ENCODE measurements at regions not wholly inside any gene's neighbourhood (a gene's known extent, or its start where the extent isn't known, plus 50 kb on each side); places are given as distances from the start of the nearest gene placed in this dataset.

DNA sequence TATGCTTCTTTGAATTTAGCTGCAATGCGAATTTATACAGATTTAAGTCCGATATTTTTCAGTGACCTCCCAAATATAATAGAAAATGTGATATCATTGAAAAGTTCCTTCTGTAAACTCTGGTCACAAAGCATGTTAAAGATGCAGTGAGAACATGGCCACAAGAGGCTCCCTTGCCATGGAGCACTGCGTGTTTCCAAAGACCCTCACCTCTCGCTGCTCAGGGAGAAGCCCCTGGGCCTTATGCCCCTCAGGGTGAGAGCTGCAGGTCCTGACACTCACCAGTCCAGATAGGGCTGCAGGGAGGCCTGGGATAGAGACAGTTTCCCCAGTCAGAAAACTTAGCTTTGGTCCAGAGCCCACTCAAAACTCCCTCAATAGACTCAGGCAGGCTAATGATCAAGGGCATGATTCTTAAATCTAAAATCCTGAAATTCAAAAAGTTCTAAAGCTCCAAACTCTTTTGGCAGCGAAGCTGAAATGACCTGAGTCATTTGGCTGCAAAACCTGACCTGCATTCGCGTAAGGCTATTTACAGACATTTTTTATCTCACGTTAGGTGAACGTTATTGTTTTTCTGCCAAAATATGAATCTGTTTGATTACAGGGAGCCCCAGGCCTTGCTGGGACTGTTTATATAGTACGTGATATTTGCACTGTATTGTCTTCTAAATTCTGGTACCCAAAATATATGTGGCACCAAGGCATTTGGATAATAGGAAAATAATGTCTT lies 67.8 kb downstream of the CAPZA3 start:
- BruUV-seq (replicated peaks) = no TSS peak
- H3K36me3 ChIP-seq (ENCODE audit: control insufficient read depth in 2 of 2, extremely low read depth in 1 of 2, insufficient read depth in 2 of 2, low read length in 2 of 2) = no peaks in the 10 kb centered on the region
- DNase-seq (ENCODE audit: low read depth, low spot score) = no peak
- no peak overlapping the region for H3K4me2 ChIP-seq (ENCODE audit: insufficient read depth, low read length)
- H2AFZ ChIP-seq (ENCODE audit: low read depth, low read length) = no peak overlapping the region
- no peaks in the 10 kb centered on the region for H3K9me1 ChIP-seq (replicated peaks; ENCODE audit: control insufficient read depth, extremely low read depth, insufficient read depth, low read length)
- H3K9ac ChIP-seq (replicated peaks; ENCODE audit: extremely low read depth, insufficient read depth, low read length) = no peak overlapping the region
- H4K20me1 ChIP-seq (replicated peaks; ENCODE audit: control insufficient read depth, extremely low read depth, insufficient read depth, low read length) = no peaks in the 10 kb centered on the region
- CTCF ChIA-PET = interaction anchor here (0.8 kb wide), 1 partner anchor 9 kb away, joined by 5 read pairs; no protein-coding TSS in a partner anchor
- H3K4me3 ChIP-seq (replicated peaks in 1 of 3; ENCODE audit: insufficient read depth in 1 of 3, low read depth in 1 of 3, low read length in 3 of 3) = no peak overlapping the region
- TF ChIP-seq GATA2 (IDR thresholded peaks at IDR 0.05; ENCODE audit: insufficient read depth, insufficient read length, low read depth, low read length) (no peak), POLR2AphosphoS5 (IDR thresholded peaks at IDR 0.05; ENCODE audit: insufficient read depth, low read depth, low read length) (no peak), JUN (IDR thresholded peaks at IDR 0.05; ENCODE audit: borderline replicate concordance, insufficient read depth, insufficient read length, low read depth) (no peak), POLR2A (IDR thresholded peaks at IDR 0.05; ENCODE audit: low read depth, low read length) (no peak)
- TF ChIP-seq, protein P1, sequence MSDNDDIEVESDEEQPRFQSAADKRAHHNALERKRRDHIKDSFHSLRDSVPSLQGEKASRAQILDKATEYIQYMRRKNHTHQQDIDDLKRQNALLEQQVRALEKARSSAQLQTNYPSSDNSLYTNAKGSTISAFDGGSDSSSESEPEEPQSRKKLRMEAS (IDR thresholded peaks at IDR 0.05; ENCODE audit: insufficient read depth, insufficient read length) = no peak
- no peaks in the 10 kb centered on the region for H3K9me3 ChIP-seq (replicated peaks; ENCODE audit: control insufficient read depth, insufficient read depth, low read length)
- H3K27ac ChIP-seq (ENCODE audit: insufficient read depth, low read depth, low read length) = no peak overlapping the region
- no peaks in the 10 kb centered on the region for H3K79me2 ChIP-seq (ENCODE audit: control insufficient read depth, insufficient read depth, low read length)
- no peaks in the 10 kb centered on the region for H3K27me3 ChIP-seq (ENCODE audit: control insufficient read depth in 2 of 2, insufficient read depth in 2 of 2, low read length in 2 of 2)
- H3K4me1 ChIP-seq (ENCODE audit: control insufficient read depth, extremely low read depth, insufficient read depth, low read length) = no peaks in the 10 kb centered on the region
- POLR2A ChIA-PET = no interaction called here
- no peak for FAIRE-seq
- dilution Hi-C loops (cut with MboI; ENCODE audit: extremely low pct_ligation_motif_present, low sequenced_read_pairs) = no loop called here
- intact Hi-C loops (cut with micrococcal nuclease) = no loop called here

DNA sequence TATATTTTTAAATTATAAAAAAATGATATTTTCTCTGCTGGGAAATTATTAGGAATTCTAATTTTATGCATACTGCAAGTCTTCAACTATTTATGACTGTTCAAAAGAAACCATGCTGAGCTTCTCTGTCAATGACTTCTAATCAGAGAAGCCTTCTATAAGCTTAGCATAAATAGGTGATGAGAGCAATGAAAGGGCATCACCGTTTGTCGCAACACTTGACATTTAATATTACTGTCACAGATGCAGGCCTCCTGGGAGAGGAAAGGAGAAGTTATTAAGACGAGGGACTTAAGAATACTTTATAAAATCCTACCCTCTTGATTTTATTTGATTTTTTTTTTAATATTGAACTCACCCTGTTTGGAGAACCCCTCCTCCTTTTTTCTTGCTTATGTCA lies 69.8 kb downstream of the CAPZA3 start:
- Histone ChIP-seq H4K20me1 (replicated peaks; ENCODE audit: control insufficient read depth, extremely low read depth, insufficient read depth, low read length) (no peaks in the 10 kb centered on the region), H3K9ac (replicated peaks; ENCODE audit: extremely low read depth, insufficient read depth, low read length) (no peak overlapping the region), H3K27ac (ENCODE audit: insufficient read depth, low read depth, low read length) (no peak overlapping the region), H3K36me3 (ENCODE audit: control insufficient read depth in 2 of 2, extremely low read depth in 1 of 2, insufficient read depth in 2 of 2, low read length in 2 of 2) (no peaks in the 10 kb centered on the region), H3K27me3 (ENCODE audit: control insufficient read depth in 2 of 2, insufficient read depth in 2 of 2, low read length in 2 of 2) (no peaks in the 10 kb centered on the region), H3K9me1 (replicated peaks; ENCODE audit: control insufficient read depth, extremely low read depth, insufficient read depth, low read length) (no peaks in the 10 kb centered on the region), H3K4me1 (ENCODE audit: control insufficient read depth, extremely low read depth, insufficient read depth, low read length) (no peaks in the 10 kb centered on the region), H3K9me3 (replicated peaks; ENCODE audit: control insufficient read depth, insufficient read depth, low read length) (no peaks in the 10 kb centered on the region), H3K79me2 (ENCODE audit: control insufficient read depth, insufficient read depth, low read length) (no peaks in the 10 kb centered on the region), H2AFZ (ENCODE audit: low read depth, low read length) (no peak overlapping the region), H3K4me2 (ENCODE audit: insufficient read depth, low read length) (no peak overlapping the region), H3K4me3 (replicated peaks in 1 of 3; ENCODE audit: insufficient read depth in 1 of 3, low read depth in 1 of 3, low read length in 3 of 3) (no peak overlapping the region)
- ChIA-PET POLR2A (no interaction called here), CTCF (no interaction called here)
- FAIRE-seq (no peak), DNase-seq (ENCODE audit: low read depth, low spot score) (no peak)
- TF ChIP-seq EZH2 (IDR thresholded peaks at IDR 0.05; ENCODE audit: borderline replicate concordance, low read depth, low read length, severe bottlenecking) (no peak), JUN (IDR thresholded peaks at IDR 0.05; ENCODE audit: borderline replicate concordance, insufficient read depth, insufficient read length, low read depth) (no peak), MYC (IDR thresholded peaks at IDR 0.05; ENCODE audit: low read depth, low read length) (no peak), CTCF (IDR thresholded peaks at IDR 0.05; ENCODE audit: extremely low read depth in 1 of 2, insufficient read depth in 1 of 2, low read depth in 1 of 2, low read length in 2 of 2) (no peak), POLR2A (IDR thresholded peaks at IDR 0.05; ENCODE audit: low read depth, low read length) (no peak), GATA2 (IDR thresholded peaks at IDR 0.05; ENCODE audit: insufficient read depth, insufficient read length, low read depth, low read length) (no peak), POLR2AphosphoS5 (IDR thresholded peaks at IDR 0.05; ENCODE audit: insufficient read depth, low read depth, low read length) (no peak), FOS (IDR thresholded peaks at IDR 0.05; ENCODE audit: borderline replicate concordance, insufficient read depth, low read length) (no peak)
- TF ChIP-seq, protein P1 (IDR thresholded peaks at IDR 0.05; ENCODE audit: insufficient read depth, insufficient read length) = no peak
- no TSS peak for BruUV-seq (replicated peaks)
- intact Hi-C loops (cut with micrococcal nuclease) = no loop called here
- dilution Hi-C loops (cut with MboI; ENCODE audit: extremely low pct_ligation_motif_present, low sequenced_read_pairs) = no loop called here
